ENCODE measurements at regions not wholly inside any gene's neighbourhood (a gene's known extent, or its start where the extent isn't known, plus 50 kb on each side); places are given as distances from the start of the nearest gene placed in this dataset.
"Not testable (repeated sequence)": the region's sequence is repeated elsewhere in the genome, so short reads cannot be mapped to it uniquely, and the experiment has no call there.

GRCh38 chr7:50915621-50916020, 132.9 kb upstream of the GRB10 start:
- no peak for DNase-seq

GRCh38 chr7:50914460-50914859, 131.8 kb upstream of the GRB10 start:
- DNase-seq: no peak

- DNase-seq: no peak
These were observed 126.1 kb upstream of the GRB10 start for GRCh38 chr7:50908628-50909290.

DNA sequence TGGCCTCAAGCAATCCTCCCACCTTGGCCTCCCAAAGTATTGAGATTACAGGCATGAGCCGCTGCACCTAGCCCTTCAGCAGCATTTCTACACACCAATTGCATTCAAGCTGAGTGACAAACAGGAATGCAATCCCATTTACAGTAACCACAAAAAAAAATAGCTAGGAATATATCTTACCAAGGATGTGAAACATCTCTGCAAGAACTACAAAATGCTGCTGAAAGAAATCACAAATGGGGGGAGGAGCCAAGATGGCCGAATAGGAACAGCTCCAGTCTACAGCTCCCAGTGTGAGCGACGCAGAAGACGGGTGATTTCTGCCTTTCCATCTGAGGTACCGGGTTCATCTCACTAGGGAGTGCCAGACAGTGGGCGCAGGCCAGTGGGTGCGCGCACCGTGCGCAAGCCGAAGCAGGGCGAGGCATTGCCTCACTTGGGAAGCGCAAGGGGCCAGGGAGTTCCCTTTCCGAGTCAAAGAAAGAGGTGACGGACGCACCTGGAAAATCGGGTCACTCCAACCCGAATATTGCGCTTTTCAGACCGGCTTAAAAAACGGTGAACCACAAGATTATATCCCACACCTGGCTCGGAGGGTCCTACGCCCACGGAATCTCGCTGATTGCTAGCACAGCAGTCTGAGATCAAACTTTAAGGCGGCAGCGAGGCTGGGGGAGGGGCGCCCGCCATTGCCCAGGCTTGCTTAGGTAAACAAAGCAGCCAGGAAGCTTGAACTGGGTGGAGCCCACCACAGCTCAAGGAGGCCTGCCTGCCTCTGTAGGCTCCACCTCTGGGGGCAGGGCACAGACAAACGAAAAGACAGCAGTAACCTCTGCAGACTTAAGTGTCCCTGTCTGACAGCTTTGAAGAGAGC, 116.1 kb upstream of the GRB10 start:
- DNase-seq: not testable (repeated sequence)

GRCh38 chr7:50887061-50887460, 104.4 kb upstream of the GRB10 start:
- DNase-seq: not testable (repeated sequence)

- DNase-seq: no peak
These were observed 89.7 kb upstream of the GRB10 start for GRCh38 chr7:50872437-50872836.

DNA sequence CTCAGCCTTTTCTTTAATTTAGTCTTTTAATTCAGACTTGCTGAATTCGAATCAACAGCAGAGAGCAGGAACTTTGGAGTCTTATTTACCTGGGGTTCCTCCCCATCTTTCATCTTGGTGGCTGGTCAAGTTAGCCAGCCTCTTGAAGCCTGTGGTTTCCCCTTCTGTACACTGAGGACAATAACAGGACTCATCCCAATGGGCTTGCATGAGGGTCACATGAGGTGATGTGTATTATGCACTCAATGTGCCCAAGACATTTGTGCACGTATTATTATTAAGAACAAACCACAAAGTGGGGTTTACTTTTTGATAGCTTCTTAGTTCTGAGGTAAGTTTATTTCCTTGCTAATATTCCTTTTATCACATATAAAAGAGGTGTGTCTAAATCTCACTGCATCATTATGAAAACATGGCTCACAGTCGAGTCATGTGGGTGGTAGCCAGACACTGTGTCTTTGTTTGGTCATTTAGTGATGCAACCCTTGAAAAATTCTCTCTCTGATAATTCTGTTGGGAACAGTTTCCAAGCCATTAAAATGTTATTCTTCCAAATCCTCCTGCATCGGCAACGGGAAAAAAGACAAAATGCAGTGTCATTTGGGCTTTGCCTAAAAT, 86.5 kb upstream of the GRB10 start:
- peak in 5 of 14 donors; percentile 7 to 30 (median 20) for DNase-seq

GRCh38 chr7:50868426-50869100, 85.9 kb upstream of the GRB10 start:
- DNase-seq: no peak

DNA sequence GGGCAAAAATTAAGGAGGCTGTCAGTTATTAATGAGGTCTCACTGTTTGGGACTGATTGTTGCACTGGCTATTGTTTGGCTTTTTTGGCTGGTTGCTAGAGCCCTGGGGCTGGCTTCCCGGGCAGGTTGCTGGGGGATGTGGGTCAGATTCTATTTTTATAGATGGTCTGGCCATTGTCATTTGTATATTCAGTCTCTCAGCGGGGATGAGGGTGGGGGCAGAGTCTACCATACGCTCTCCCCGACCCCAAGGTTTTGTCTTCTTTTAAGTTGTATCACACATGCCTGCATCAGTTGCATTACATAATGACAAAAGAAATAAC, 84.3 kb upstream of the GRB10 start:
- no peak for DNase-seq

- no peak for DNase-seq
These were observed 83.8 kb upstream of the GRB10 start for GRCh38 chr7:50866343-50867033.

- DNase-seq: no peak
These were observed 82.8 kb upstream of the GRB10 start for GRCh38 chr7:50865450-50865849.

GRCh38 chr7:50864694-50865093, 82.0 kb upstream of the GRB10 start:
- no peak for DNase-seq

- DNase-seq: no peak
These were observed 80.4 kb upstream of the GRB10 start for GRCh38 chr7:50863053-50863452.

DNA sequence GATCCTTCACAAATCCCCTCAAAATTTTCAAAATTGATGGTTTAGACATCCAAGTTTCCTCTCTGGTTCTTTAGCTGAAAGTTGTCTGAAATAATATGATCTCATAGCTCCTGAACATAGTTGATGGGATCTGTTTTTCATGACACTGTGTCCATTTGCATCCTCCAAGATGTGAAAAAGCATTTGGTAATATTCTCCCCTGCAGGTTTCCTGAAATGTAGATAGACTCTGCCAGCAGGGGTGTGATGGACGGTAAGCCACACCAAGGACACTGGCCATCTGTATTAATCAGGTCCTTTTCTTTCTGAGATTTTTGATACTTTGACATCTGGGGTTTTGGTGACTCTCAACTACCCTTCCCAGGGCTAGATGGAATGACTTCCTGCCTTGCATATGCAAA, 79.6 kb upstream of the GRB10 start:
- no peak for DNase-seq

DNA sequence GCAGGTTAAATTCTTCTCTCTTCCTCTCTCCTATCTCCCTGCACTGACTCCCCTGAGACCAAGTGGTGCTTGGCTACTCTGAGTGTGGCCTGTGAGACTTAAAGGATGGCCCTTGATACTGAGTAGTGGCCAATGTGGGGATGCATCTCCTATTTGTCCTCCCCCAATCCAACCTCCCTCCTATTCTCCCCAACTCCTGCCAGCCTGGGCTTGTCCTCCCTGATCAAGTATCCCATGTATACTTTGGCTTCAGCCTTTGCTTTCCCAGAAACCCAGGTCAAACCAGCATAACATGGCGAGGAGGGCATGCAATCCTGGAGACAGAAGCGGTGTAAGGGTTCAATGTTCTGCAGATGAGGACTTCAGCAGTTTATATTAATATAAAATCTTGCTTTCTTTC, 77.9 kb upstream of the GRB10 start:
- DNase-seq: no peak

- no peak for DNase-seq
These were observed 77.5 kb upstream of the GRB10 start for GRCh38 chr7:50860174-50860573.

DNA sequence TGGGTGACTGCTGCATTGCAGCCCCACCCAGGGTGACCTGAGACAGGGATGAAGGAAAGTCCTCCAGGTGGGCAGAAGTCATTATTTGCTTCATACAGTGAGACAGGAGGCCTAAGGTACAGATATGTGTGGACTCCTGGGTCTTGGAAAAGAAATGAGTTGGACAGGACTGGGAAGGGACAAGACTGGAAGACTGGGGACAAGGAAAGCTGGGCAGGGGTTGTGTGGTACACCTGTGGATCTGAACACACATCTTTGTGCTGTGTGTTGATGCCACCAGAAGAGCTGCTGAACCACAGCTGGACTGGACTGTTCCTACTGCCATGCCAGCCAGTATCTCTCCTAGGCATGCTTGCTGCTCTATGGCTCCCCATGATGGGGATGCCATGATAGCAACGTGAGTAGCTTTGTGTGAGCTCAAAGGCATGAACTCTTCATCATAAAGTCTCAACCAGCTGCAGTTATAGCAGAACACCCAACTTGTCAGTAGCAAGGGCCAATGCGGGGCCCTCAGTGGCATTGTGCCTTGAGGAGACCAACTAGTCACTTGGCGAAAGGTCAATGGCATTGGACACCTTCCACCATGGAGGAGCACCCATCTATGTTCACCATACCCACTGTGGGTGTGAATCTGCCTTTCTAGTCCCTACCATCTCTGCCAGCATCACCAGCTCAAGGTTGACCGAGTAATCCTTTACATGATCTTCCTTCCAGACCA, 76.0 kb upstream of the GRB10 start:
- no peak for DNase-seq

GRCh38 chr7:50857804-50858489, 75.3 kb upstream of the GRB10 start:
- DNase-seq: peak in 1 of 14 donors; percentile 23

DNA sequence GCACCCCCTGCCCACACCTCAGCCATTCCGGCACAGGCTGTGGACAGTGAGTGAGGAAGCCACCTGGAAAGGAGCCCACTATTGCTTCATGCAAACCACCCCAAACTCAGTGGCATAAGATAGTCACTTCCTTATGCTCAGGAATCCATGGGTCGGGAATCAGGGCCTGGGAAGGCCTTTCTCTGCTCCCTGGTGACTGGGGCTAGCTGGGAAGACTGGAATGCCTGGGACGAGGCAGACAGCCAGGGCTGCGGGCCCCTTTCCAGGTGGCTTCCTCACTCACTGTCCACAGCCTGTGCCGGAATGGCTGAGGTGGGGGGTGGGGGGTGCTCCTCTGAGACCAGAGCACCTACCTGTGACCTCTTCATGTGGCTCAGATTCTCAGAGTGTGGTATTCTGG, 74.1 kb upstream of the GRB10 start:
- DNase-seq: no peak

DNA sequence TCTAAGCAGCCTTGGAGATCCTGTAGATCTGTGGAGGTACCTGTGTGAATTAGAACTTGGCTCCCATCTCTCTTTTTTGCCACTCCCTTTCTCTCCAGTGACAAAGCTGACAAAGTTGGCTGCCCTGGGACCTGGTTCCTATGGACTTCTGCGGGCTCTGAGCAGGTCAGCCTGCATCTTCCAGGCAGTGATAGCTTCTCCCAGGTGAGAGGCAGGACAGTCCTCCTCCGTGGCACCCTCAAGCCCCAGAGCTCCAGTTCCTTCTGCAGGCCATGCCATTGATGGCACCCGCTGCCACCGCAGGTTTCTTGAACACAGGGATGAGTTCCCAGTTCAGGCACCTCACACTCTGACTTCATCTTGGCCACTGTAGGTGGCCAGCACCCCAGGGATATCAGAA, 73.5 kb upstream of the GRB10 start:
- DNase-seq: no peak

GRCh38 chr7:50855526-50855925, 72.8 kb upstream of the GRB10 start:
- DNase-seq: no peak
